ENCODE measurements at regions not wholly inside any gene's neighbourhood (a gene's known extent, or its start where the extent isn't known, plus 50 kb on each side); places are given as distances from the start of the nearest gene placed in this dataset.

DNA sequence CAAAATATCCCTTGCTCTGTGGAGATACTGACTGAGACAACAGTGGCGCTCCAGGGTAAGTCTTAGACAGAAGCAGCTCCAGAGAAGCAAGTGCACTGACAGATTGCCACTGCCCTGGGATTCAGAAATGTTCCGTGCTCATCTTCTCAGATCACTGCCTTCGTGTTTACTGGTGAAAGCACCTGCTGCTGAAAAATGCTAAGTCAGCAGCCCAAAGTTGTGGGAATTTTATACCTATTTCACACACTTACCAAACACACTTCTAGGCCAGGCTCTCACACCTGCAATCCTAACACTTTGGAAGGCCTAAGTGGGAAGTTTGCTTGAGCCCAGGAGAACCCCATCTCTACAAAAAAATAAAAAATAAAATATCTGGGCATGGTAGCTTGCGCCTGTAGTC lies 63.2 kb upstream of the DLX6 start:
- DNase-seq (ENCODE audit: low read depth in 1 of 2, low spot score in 1 of 2): no peak
- TF ChIP-seq, protein P1, sequence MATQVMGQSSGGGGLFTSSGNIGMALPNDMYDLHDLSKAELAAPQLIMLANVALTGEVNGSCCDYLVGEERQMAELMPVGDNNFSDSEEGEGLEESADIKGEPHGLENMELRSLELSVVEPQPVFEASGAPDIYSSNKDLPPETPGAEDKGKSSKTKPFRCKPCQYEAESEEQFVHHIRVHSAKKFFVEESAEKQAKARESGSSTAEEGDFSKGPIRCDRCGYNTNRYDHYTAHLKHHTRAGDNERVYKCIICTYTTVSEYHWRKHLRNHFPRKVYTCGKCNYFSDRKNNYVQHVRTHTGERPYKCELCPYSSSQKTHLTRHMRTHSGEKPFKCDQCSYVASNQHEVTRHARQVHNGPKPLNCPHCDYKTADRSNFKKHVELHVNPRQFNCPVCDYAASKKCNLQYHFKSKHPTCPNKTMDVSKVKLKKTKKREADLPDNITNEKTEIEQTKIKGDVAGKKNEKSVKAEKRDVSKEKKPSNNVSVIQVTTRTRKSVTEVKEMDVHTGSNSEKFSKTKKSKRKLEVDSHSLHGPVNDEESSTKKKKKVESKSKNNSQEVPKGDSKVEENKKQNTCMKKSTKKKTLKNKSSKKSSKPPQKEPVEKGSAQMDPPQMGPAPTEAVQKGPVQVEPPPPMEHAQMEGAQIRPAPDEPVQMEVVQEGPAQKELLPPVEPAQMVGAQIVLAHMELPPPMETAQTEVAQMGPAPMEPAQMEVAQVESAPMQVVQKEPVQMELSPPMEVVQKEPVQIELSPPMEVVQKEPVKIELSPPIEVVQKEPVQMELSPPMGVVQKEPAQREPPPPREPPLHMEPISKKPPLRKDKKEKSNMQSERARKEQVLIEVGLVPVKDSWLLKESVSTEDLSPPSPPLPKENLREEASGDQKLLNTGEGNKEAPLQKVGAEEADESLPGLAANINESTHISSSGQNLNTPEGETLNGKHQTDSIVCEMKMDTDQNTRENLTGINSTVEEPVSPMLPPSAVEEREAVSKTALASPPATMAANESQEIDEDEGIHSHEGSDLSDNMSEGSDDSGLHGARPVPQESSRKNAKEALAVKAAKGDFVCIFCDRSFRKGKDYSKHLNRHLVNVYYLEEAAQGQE (IDR thresholded peaks at IDR 0.05; ENCODE audit: insufficient replicate concordance, low read depth): no peak
- no peak for TF ChIP-seq POLR2AphosphoS5 (IDR thresholded peaks at IDR 0.05; ENCODE audit: low read depth)
- no peak for TF ChIP-seq GABPA (IDR thresholded peaks at IDR 0.05; ENCODE audit: low read depth)
- TF ChIP-seq, protein P2, sequence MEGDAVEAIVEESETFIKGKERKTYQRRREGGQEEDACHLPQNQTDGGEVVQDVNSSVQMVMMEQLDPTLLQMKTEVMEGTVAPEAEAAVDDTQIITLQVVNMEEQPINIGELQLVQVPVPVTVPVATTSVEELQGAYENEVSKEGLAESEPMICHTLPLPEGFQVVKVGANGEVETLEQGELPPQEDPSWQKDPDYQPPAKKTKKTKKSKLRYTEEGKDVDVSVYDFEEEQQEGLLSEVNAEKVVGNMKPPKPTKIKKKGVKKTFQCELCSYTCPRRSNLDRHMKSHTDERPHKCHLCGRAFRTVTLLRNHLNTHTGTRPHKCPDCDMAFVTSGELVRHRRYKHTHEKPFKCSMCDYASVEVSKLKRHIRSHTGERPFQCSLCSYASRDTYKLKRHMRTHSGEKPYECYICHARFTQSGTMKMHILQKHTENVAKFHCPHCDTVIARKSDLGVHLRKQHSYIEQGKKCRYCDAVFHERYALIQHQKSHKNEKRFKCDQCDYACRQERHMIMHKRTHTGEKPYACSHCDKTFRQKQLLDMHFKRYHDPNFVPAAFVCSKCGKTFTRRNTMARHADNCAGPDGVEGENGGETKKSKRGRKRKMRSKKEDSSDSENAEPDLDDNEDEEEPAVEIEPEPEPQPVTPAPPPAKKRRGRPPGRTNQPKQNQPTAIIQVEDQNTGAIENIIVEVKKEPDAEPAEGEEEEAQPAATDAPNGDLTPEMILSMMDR (IDR thresholded peaks at IDR 0.05; ENCODE audit: insufficient read depth, low read length): no peak
- no peak for TF ChIP-seq SPI1 (IDR thresholded peaks at IDR 0.05; ENCODE audit: borderline replicate concordance, low read depth)
- H3K27ac ChIP-seq (replicated peaks): no peak overlapping the region
- no peaks in the 10 kb centered on the region for H3K27me3 ChIP-seq (ENCODE audit: insufficient read depth, poor library complexity, severe bottlenecking)
- H3K4me3 ChIP-seq (replicated peaks; ENCODE audit: insufficient read depth, low read length): no peak overlapping the region

DNA sequence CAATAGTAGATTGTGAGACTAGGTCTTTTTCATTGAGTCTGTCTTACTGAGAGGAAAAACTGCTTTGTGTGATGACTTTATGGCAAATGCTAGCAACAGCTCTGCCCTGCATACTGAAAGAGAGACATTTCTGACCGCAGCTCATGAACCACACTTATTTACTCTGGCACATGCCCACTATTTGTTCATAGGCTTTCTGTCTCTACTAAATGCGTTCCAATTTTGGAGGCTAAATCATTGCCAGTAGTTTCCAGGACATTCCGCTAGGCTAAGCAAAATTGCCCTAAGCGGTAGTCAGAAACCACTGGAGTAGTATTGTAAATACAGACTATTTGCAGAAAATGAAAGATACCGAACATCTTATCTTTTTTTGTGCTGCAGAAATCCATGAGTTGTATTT lies 55.6 kb upstream of the DLX6 start:
- TF ChIP-seq POLR2AphosphoS5 (IDR thresholded peaks at IDR 0.05; ENCODE audit: low read depth) (no peak), GABPA (IDR thresholded peaks at IDR 0.05; ENCODE audit: low read depth) (no peak), SPI1 (IDR thresholded peaks at IDR 0.05; ENCODE audit: borderline replicate concordance, low read depth) (no peak)
- TF ChIP-seq, protein P2 (IDR thresholded peaks at IDR 0.05; ENCODE audit: insufficient read depth, low read length): no peak
- TF ChIP-seq, protein P1 (IDR thresholded peaks at IDR 0.05; ENCODE audit: insufficient replicate concordance, low read depth): no peak
- DNase-seq (ENCODE audit: low read depth in 1 of 2, low spot score in 1 of 2): no peak
- no peak overlapping the region for H3K4me3 ChIP-seq (replicated peaks; ENCODE audit: insufficient read depth, low read length)

GRCh38 chr7:96952974-96953391 lies 52.4 kb upstream of the DLX6 start:
- no peak for TF ChIP-seq SPI1 (IDR thresholded peaks at IDR 0.05; ENCODE audit: borderline replicate concordance, low read depth)
- no peak for DNase-seq (ENCODE audit: low read depth in 1 of 2, low spot score in 1 of 2)
- Histone ChIP-seq H3K27ac (replicated peaks) (no peak overlapping the region), H3K4me3 (replicated peaks; ENCODE audit: insufficient read depth, low read length) (no peak overlapping the region), H3K27me3 (ENCODE audit: insufficient read depth, poor library complexity, severe bottlenecking) (peaks cover 5% of the 10 kb centered on the region)

More for the DNA sequence above, 55.6 kb upstream of the DLX6 start:
- Histone ChIP-seq H3K27ac (replicated peaks) (no peak overlapping the region), H3K27me3 (ENCODE audit: insufficient read depth, poor library complexity, severe bottlenecking) (peaks cover 5% of the 10 kb centered on the region)

GRCh38 chr7:96953676-96954513 lies 51.5 kb upstream of the DLX6 start:
- TF ChIP-seq POLR2AphosphoS5 (IDR thresholded peaks at IDR 0.05; ENCODE audit: low read depth) (no peak), GABPA (IDR thresholded peaks at IDR 0.05; ENCODE audit: low read depth) (no peak), SPI1 (IDR thresholded peaks at IDR 0.05; ENCODE audit: borderline replicate concordance, low read depth) (no peak)
- TF ChIP-seq, protein P2 (IDR thresholded peaks at IDR 0.05; ENCODE audit: insufficient read depth, low read length): no peak
- TF ChIP-seq, protein P1 (IDR thresholded peaks at IDR 0.05; ENCODE audit: insufficient replicate concordance, low read depth): no peak
- Histone ChIP-seq H3K4me3 (replicated peaks; ENCODE audit: insufficient read depth, low read length) (no peak overlapping the region), H3K27ac (replicated peaks) (no peak overlapping the region), H3K27me3 (ENCODE audit: insufficient read depth, poor library complexity, severe bottlenecking) (peaks cover 3% of the 10 kb centered on the region)
- DNase-seq (ENCODE audit: low read depth in 1 of 2, low spot score in 1 of 2): no peak

Measured in HL-60 (cell line).